ENCODE measurements at regions not wholly inside any gene's neighbourhood (a gene's known extent, or its start where the extent isn't known, plus 50 kb on each side); places are given as distances from the start of the nearest gene placed in this dataset.

- DNase-seq (ENCODE audit: low spot score): no peak
- no peak overlapping the region for H3K27ac ChIP-seq (replicated peaks; ENCODE audit: low read length)
Measured at GRCh38 chr10:45241865-45242520, 73.4 kb downstream of the OR13A1 start.

DNA sequence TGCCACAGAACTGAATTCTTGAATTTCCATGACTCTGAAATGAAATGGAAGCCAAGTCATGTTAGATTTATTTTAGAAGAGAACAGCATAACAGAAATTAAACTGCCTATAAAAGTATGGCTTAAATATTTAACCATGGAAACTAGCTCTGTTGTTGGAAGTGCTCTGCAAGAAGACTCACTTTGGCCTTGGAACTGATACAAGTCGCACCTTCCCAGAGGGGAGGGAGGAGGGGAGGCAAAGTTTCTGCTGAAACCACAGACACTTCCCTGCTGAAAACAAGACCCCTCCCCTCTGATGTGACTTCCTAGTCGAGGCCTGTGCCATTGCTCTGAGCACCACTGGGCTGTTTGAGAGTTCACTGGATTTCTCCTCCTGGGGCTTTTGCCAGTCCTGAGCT lies 72.1 kb downstream of the OR13A1 start:
- no peak overlapping the region for H4K91ac ChIP-seq (ENCODE audit: low read depth, low read length, poor library complexity)
- H3K14ac ChIP-seq (ENCODE audit: low read length): no peak overlapping the region
- H3K27ac ChIP-seq (replicated peaks; ENCODE audit: low read length): no peak overlapping the region
- WGBS, 2 donors (ENCODE audit: extremely low coverage in 2 of 2, insufficient read length in 2 of 2, insufficient replicate concordance in 1 of 2): no CpG with 5 or more reads among the region's 2 CpGs
- H2BK12ac ChIP-seq (ENCODE audit: low read length): no peak overlapping the region
- no peak overlapping the region for H2BK5ac ChIP-seq (ENCODE audit: low read length)
- no peaks in the 10 kb centered on the region for H3K4me1 ChIP-seq (ENCODE audit: control insufficient read depth in 2 of 2, insufficient read depth in 1 of 2, low read depth in 1 of 2, low read length in 2 of 2)
- DNase-seq (ENCODE audit: low spot score): no peak
- no peak overlapping the region for H3K23ac ChIP-seq (ENCODE audit: low read depth, low read length, poor library complexity)
- H3K9ac ChIP-seq (ENCODE audit: low read depth, low read length, poor library complexity): no peak overlapping the region
- H3K79me1 ChIP-seq (ENCODE audit: low read depth, low read length): no peaks in the 10 kb centered on the region
- no peak overlapping the region for H3K4me3 ChIP-seq (ENCODE audit: low read length in 2 of 2)
- H2BK15ac ChIP-seq (ENCODE audit: low read length): no peak overlapping the region
- no peaks in the 10 kb centered on the region for H3K36me3 ChIP-seq (replicated peaks in 1 of 2; ENCODE audit: control insufficient read depth in 2 of 2, insufficient read depth in 2 of 2, low read length in 2 of 2)
- H3K9me3 ChIP-seq (replicated peaks in 1 of 2; ENCODE audit: control insufficient read depth in 2 of 2, insufficient read depth in 1 of 2, low read depth in 1 of 2, low read length in 2 of 2): no peaks in the 10 kb centered on the region
- H3K18ac ChIP-seq (ENCODE audit: low read length): no peak overlapping the region
- no peak overlapping the region for H2AFZ ChIP-seq (ENCODE audit: low read length)
- no peak overlapping the region for H4K8ac ChIP-seq (ENCODE audit: low read depth, low read length)
- H3K4me2 ChIP-seq (ENCODE audit: insufficient read depth, low read length, poor library complexity, severe bottlenecking): no peak overlapping the region
- H2AK5ac ChIP-seq (ENCODE audit: low read depth, low read length): no peak overlapping the region
- H2BK120ac ChIP-seq (ENCODE audit: low read depth, low read length): no peak overlapping the region
- no peaks in the 10 kb centered on the region for H3K27me3 ChIP-seq (ENCODE audit: control insufficient read depth in 3 of 3, insufficient read depth in 3 of 3, low read depth in 1 of 3, low read length in 3 of 3)
- no peak overlapping the region for H3K4ac ChIP-seq (ENCODE audit: low read length)

More at GRCh38 chr10:45241865-45242520, 73.4 kb downstream of the OR13A1 start:
- H3K23ac ChIP-seq (ENCODE audit: low read depth, low read length, poor library complexity): no peak overlapping the region
- H3K9me3 ChIP-seq (replicated peaks in 1 of 2; ENCODE audit: control insufficient read depth in 2 of 2, insufficient read depth in 1 of 2, low read depth in 1 of 2, low read length in 2 of 2): no peaks in the 10 kb centered on the region
- no peak overlapping the region for H3K4me3 ChIP-seq (ENCODE audit: low read length in 2 of 2)
- no CpG with 5 or more reads among the region's 9 CpGs for WGBS, 2 donors (ENCODE audit: extremely low coverage in 2 of 2, insufficient read length in 2 of 2, insufficient replicate concordance in 1 of 2)
- H4K91ac ChIP-seq (ENCODE audit: low read depth, low read length, poor library complexity): no peak overlapping the region
- H2BK120ac ChIP-seq (ENCODE audit: low read depth, low read length): no peak overlapping the region
- no peaks in the 10 kb centered on the region for H3K79me1 ChIP-seq (ENCODE audit: low read depth, low read length)
- H3K18ac ChIP-seq (ENCODE audit: low read length): no peak overlapping the region
- no peaks in the 10 kb centered on the region for H3K36me3 ChIP-seq (replicated peaks in 1 of 2; ENCODE audit: control insufficient read depth in 2 of 2, insufficient read depth in 2 of 2, low read length in 2 of 2)
- no peak overlapping the region for H2BK15ac ChIP-seq (ENCODE audit: low read length)
- H2AK5ac ChIP-seq (ENCODE audit: low read depth, low read length): no peak overlapping the region
- H4K8ac ChIP-seq (ENCODE audit: low read depth, low read length): no peak overlapping the region
- no peak overlapping the region for H3K14ac ChIP-seq (ENCODE audit: low read length)
- H3K27me3 ChIP-seq (ENCODE audit: control insufficient read depth in 3 of 3, insufficient read depth in 3 of 3, low read depth in 1 of 3, low read length in 3 of 3): no peaks in the 10 kb centered on the region
- no peak overlapping the region for H2AFZ ChIP-seq (ENCODE audit: low read length)
- H2BK12ac ChIP-seq (ENCODE audit: low read length): no peak overlapping the region
- no peak overlapping the region for H3K4me2 ChIP-seq (ENCODE audit: insufficient read depth, low read length, poor library complexity, severe bottlenecking)
- no peaks in the 10 kb centered on the region for H3K4me1 ChIP-seq (ENCODE audit: control insufficient read depth in 2 of 2, insufficient read depth in 1 of 2, low read depth in 1 of 2, low read length in 2 of 2)
- no peak overlapping the region for H2BK5ac ChIP-seq (ENCODE audit: low read length)
- H3K9ac ChIP-seq (ENCODE audit: low read depth, low read length, poor library complexity): no peak overlapping the region
- H3K4ac ChIP-seq (ENCODE audit: low read length): no peak overlapping the region

DNA sequence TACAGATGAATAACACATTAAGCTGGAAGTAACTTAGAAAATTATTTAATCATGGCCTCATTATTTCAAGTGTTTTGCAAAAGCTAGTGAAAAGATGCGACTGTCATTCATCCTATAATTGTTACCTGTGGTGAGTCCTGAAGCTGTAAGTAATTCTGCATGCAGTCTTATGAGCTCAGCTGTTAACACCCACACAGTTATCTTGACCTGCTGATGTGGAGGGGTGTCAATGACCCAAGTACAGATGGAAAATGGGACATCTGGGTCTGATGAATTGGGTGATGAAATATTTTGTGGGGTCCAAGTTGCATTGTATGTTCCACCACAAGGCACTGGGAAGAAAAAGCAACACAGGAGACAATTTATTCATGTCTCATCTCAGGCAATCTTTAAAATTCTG lies 68.9 kb downstream of the OR13A1 start:
- Histone ChIP-seq H3K27ac (replicated peaks; ENCODE audit: low read length) (no peak overlapping the region), H3K4ac (ENCODE audit: low read length) (no peak overlapping the region), H3K18ac (ENCODE audit: low read length) (no peak overlapping the region), H3K4me2 (ENCODE audit: insufficient read depth, low read length, poor library complexity, severe bottlenecking) (no peak overlapping the region), H2AFZ (ENCODE audit: low read length) (no peak overlapping the region), H3K9ac (ENCODE audit: low read depth, low read length, poor library complexity) (no peak overlapping the region), H4K8ac (ENCODE audit: low read depth, low read length) (no peak overlapping the region), H3K27me3 (ENCODE audit: control insufficient read depth in 3 of 3, insufficient read depth in 3 of 3, low read depth in 1 of 3, low read length in 3 of 3) (no peaks in the 10 kb centered on the region), H3K79me1 (ENCODE audit: low read depth, low read length) (no peaks in the 10 kb centered on the region), H4K91ac (ENCODE audit: low read depth, low read length, poor library complexity) (no peak overlapping the region), H2BK15ac (ENCODE audit: low read length) (no peak overlapping the region), H2BK120ac (ENCODE audit: low read depth, low read length) (no peak overlapping the region), H2BK12ac (ENCODE audit: low read length) (no peak overlapping the region), H3K36me3 (replicated peaks in 1 of 2; ENCODE audit: control insufficient read depth in 2 of 2, insufficient read depth in 2 of 2, low read length in 2 of 2) (no peaks in the 10 kb centered on the region), H2BK5ac (ENCODE audit: low read length) (no peak overlapping the region), H3K4me3 (ENCODE audit: low read length in 2 of 2) (no peak overlapping the region), H3K9me3 (replicated peaks in 1 of 2; ENCODE audit: control insufficient read depth in 2 of 2, insufficient read depth in 1 of 2, low read depth in 1 of 2, low read length in 2 of 2) (no peaks in the 10 kb centered on the region), H3K14ac (ENCODE audit: low read length) (no peak overlapping the region), H2AK5ac (ENCODE audit: low read depth, low read length) (no peak overlapping the region), H3K23ac (ENCODE audit: low read depth, low read length, poor library complexity) (no peak overlapping the region), H3K4me1 (ENCODE audit: control insufficient read depth in 2 of 2, insufficient read depth in 1 of 2, low read depth in 1 of 2, low read length in 2 of 2) (no peaks in the 10 kb centered on the region)
- no CpG with 5 or more reads among the region's 1 CpG for WGBS, 2 donors (ENCODE audit: extremely low coverage in 2 of 2, insufficient read length in 2 of 2, insufficient replicate concordance in 1 of 2)
- DNase-seq (ENCODE audit: low spot score): no peak

- Histone ChIP-seq H3K27ac (replicated peaks; ENCODE audit: low read length) (no peak overlapping the region), H3K14ac (ENCODE audit: low read length) (no peak overlapping the region), H3K18ac (ENCODE audit: low read length) (peak overlapping the region; percentile 64), H3K79me1 (ENCODE audit: low read depth, low read length) (no peaks in the 10 kb centered on the region), H2AFZ (ENCODE audit: low read length) (no peak overlapping the region), H3K4me3 (ENCODE audit: low read length in 2 of 2) (no peak overlapping the region), H3K27me3 (ENCODE audit: control insufficient read depth in 3 of 3, insufficient read depth in 3 of 3, low read depth in 1 of 3, low read length in 3 of 3) (no peaks in the 10 kb centered on the region), H2BK15ac (ENCODE audit: low read length) (no peak overlapping the region), H3K36me3 (replicated peaks in 1 of 2; ENCODE audit: control insufficient read depth in 2 of 2, insufficient read depth in 2 of 2, low read length in 2 of 2) (no peaks in the 10 kb centered on the region), H4K91ac (ENCODE audit: low read depth, low read length, poor library complexity) (no peak overlapping the region), H2BK5ac (ENCODE audit: low read length) (no peak overlapping the region), H3K23ac (ENCODE audit: low read depth, low read length, poor library complexity) (no peak overlapping the region), H2BK120ac (ENCODE audit: low read depth, low read length) (no peak overlapping the region), H3K4me2 (ENCODE audit: insufficient read depth, low read length, poor library complexity, severe bottlenecking) (peak overlapping the region; percentile 31), H2BK12ac (ENCODE audit: low read length) (no peak overlapping the region), H2AK5ac (ENCODE audit: low read depth, low read length) (no peak overlapping the region), H3K9me3 (replicated peaks in 1 of 2; ENCODE audit: control insufficient read depth in 2 of 2, insufficient read depth in 1 of 2, low read depth in 1 of 2, low read length in 2 of 2) (no peaks in the 10 kb centered on the region), H3K9ac (ENCODE audit: low read depth, low read length, poor library complexity) (no peak overlapping the region), H3K4me1 (ENCODE audit: control insufficient read depth in 2 of 2, insufficient read depth in 1 of 2, low read depth in 1 of 2, low read length in 2 of 2) (no peaks in the 10 kb centered on the region), H4K8ac (ENCODE audit: low read depth, low read length) (no peak overlapping the region), H3K4ac (ENCODE audit: low read length) (no peak overlapping the region)
- WGBS, 2 donors (ENCODE audit: extremely low coverage in 2 of 2, insufficient read length in 2 of 2, insufficient replicate concordance in 1 of 2): no CpG with 5 or more reads among the region's 17 CpGs
- peak; percentile 51 for DNase-seq (ENCODE audit: low spot score)
Measured at GRCh38 chr10:45249978-45250693, 65.3 kb downstream of the OR13A1 start.

All from neuronal stem cell (in vitro differentiated cells).